Ishikawa (cell line): ENCODE measurements at regions not wholly inside any gene's neighbourhood (a gene's known extent, or its start where the extent isn't known, plus 50 kb on each side); places are given as distances from the start of the nearest gene placed in this dataset.

Experiments
- CEBPB ChIP-seq: IDR thresholded peaks from 2 replicates; pipeline ENCODE4 v1.6.1; 2012
- CREB1 ChIP-seq: IDR thresholded peaks from 2 replicates; pipeline ENCODE4 v1.6.1; 2012; ENCODE audit warnings: low read depth
- EGR1 ChIP-seq: IDR thresholded peaks from 2 replicates; pipeline ENCODE4 v1.6.1; 2012
- EP300 ChIP-seq: IDR thresholded peaks from 2 replicates; pipeline ENCODE4 v1.6.1; 2012; ENCODE audit warnings: borderline replicate concordance
- FOXM1 ChIP-seq: IDR thresholded peaks from 2 replicates; pipeline ENCODE4 v1.6.1; 2012; ENCODE audit warnings: low read depth, borderline replicate concordance
- MAX ChIP-seq: IDR thresholded peaks from 2 replicates; pipeline ENCODE4 v1.6.1; 2012
- NFIC ChIP-seq: IDR thresholded peaks from 2 replicates; pipeline ENCODE4 v1.6.1; 2012
- RAD21 ChIP-seq: IDR thresholded peaks from 2 replicates; pipeline ENCODE4 v1.6.1; 2012; ENCODE audit warnings: low read depth
- REST ChIP-seq: IDR thresholded peaks from 2 replicates; pipeline ENCODE4 v1.6.1; 2012; ENCODE audit warnings: low read depth, mild to moderate bottlenecking
- TAF1 ChIP-seq: IDR thresholded peaks from 2 replicates; pipeline ENCODE4 v1.6.1; 2012; ENCODE audit warnings: low read depth, mild to moderate bottlenecking
- TCF12 ChIP-seq: IDR thresholded peaks from 2 replicates; pipeline ENCODE4 v1.6.1; 2012; ENCODE audit warnings: low read depth
- TEAD4 ChIP-seq: IDR thresholded peaks from 2 replicates; pipeline ENCODE4 v1.6.1; 2012
- USF1 ChIP-seq: IDR thresholded peaks from 2 replicates; pipeline ENCODE4 v1.6.1; 2012
- YY1 ChIP-seq: IDR thresholded peaks from 2 replicates; pipeline ENCODE4 v1.6.1; 2012; ENCODE audit warnings: low read depth
- ZBTB7A ChIP-seq: IDR thresholded peaks from 2 replicates; pipeline ENCODE4 v1.6.1; 2012; ENCODE audit warnings: low read depth

GRCh38 chr7:89908736-89909135 lies 245.5 kb upstream of the STEAP1 start:
- no peak for TF ChIP-seq CEBPB
- no peak for TF ChIP-seq EP300
- no peak for TF ChIP-seq CREB1
- TF ChIP-seq EGR1 = no peak

GRCh38 chr7:89914711-89915110 lies 239.6 kb upstream of the STEAP1 start:
- TF ChIP-seq CREB1 (no peak), TEAD4 (no peak)

GRCh38 chr7:89926194-89926593 lies 228.1 kb upstream of the STEAP1 start:
- TF ChIP-seq NFIC (no peak), EP300 (no peak), YY1 (no peak), FOXM1 (no peak), REST (no peak), CREB1 (no peak), EGR1 (no peak), ZBTB7A (no peak), TCF12 (no peak)

- TF ChIP-seq RAD21 (no peak), EGR1 (no peak), YY1 (no peak), EP300 (no peak), CEBPB (no peak), TEAD4 (no peak), TCF12 (no peak), USF1 (no peak)
Observed at GRCh38 chr7:89926701-89927100, 227.6 kb upstream of the STEAP1 start.

- TF ChIP-seq TEAD4 (no peak), YY1 (no peak), EP300 (no peak), REST (no peak), RAD21 (no peak), ZBTB7A (no peak), CREB1 (no peak), USF1 (no peak), EGR1 (no peak), FOXM1 (no peak), TCF12 (no peak), CEBPB (no peak), NFIC (no peak), MAX (no peak), TAF1 (no peak)
Observed at GRCh38 chr7:89927762-89928161, 226.5 kb upstream of the STEAP1 start.

- TF ChIP-seq ZBTB7A (no peak), MAX (no peak), EGR1 (no peak), USF1 (no peak), TAF1 (no peak), NFIC (no peak), YY1 (no peak), RAD21 (no peak)
Observed at GRCh38 chr7:89928451-89928850, 225.8 kb upstream of the STEAP1 start.

GRCh38 chr7:89934101-89934500 lies 220.2 kb upstream of the STEAP1 start:
- TF ChIP-seq REST (no peak), TEAD4 (no peak), MAX (no peak), TAF1 (no peak), CREB1 (no peak), ZBTB7A (no peak), FOXM1 (no peak), YY1 (no peak), EP300 (no peak), TCF12 (no peak)
